Neural cell (in vitro differentiated cells): ENCODE measurements at regions not wholly inside any gene's neighbourhood (a gene's known extent, or its start where the extent isn't known, plus 50 kb on each side); places are given as distances from the start of the nearest gene placed in this dataset.

Experiments
- H2AFZ ChIP-seq: fragments of 200-600, 300-800 bp; sonication (generic), shearing (Covaris generic); 2 replicates; pipeline ENCODE4 v1.6.0; 2014; ENCODE audit warnings: low read depth, mild to moderate bottlenecking, antibody characterized with exemption, low read length, moderate library complexity
- H3F3A ChIP-seq: fragments of 200-600 bp; shearing (Covaris generic); 2 replicates; pipeline ENCODE4 v1.6.1; 2016; ENCODE audit warnings: mild to moderate bottlenecking, moderate library complexity, mixed read lengths, antibody characterized with exemption, low read length; ENCODE audit not compliant: insufficient read depth, poor library complexity, severe bottlenecking
- H3K27ac ChIP-seq: fragments of 200-600, 300-800 bp; sonication (generic), shearing (Covaris generic); 2 replicates; pipeline ENCODE4 v1.5.1; 2014; ENCODE audit warnings: mild to moderate bottlenecking, low read length, moderate library complexity
- H3K27me3 ChIP-seq: fragments of 300-800, 200-600 bp; sonication (generic), shearing (Covaris generic); 2 replicates; pipeline ENCODE4 v1.6.0; 2014; ENCODE audit warnings: mild to moderate bottlenecking, low read depth, low read length, moderate library complexity; ENCODE audit not compliant: insufficient read depth
- H3K36me3 ChIP-seq: fragments of 300-800, 200-600 bp; sonication (generic), shearing (Covaris generic); 2 replicates; pipeline ENCODE4 v1.5.1; 2014; ENCODE audit warnings: mild to moderate bottlenecking, antibody characterized with exemption, low read length, moderate library complexity; ENCODE audit not compliant: insufficient read depth
- H3K4me2 ChIP-seq: fragments of 300-800, 200-600 bp; sonication (generic), shearing (Covaris generic); 2 replicates; pipeline ENCODE4 v1.6.0; 2014; ENCODE audit warnings: mild to moderate bottlenecking, low read length
- H3K4me3 ChIP-seq: fragments of 300-800, 200-600 bp; sonication (generic), shearing (Covaris generic); 2 replicates; pipeline ENCODE4 v1.5.1; 2014; ENCODE audit warnings: mild to moderate bottlenecking, low read length, moderate library complexity
- H3K79me2 ChIP-seq: fragments of 200-600 bp; shearing (Covaris generic); replicated peaks from 2 replicates; pipeline ENCODE4 v1.6.0; 2014; ENCODE audit warnings: mild to moderate bottlenecking, low read length, moderate library complexity; ENCODE audit not compliant: insufficient read depth
- H3K9ac ChIP-seq: fragments of 300-800, 200-600 bp; sonication (generic), shearing (Covaris generic); 2 replicates; pipeline ENCODE4 v1.6.1; 2016; ENCODE audit warnings: mild to moderate bottlenecking, low read length, mixed read lengths
- H3K9me2 ChIP-seq: fragments of 200-600 bp; shearing (Covaris generic); 2 replicates; pipeline ENCODE4 v1.6.1; 2016; ENCODE audit warnings: mild to moderate bottlenecking, low read length, mixed read lengths; ENCODE audit not compliant: insufficient read depth
- H3K9me3 ChIP-seq: fragments of 200-600, 300-800 bp; sonication (generic), shearing (Covaris generic); 2 replicates; pipeline ENCODE4 v1.6.1; 2016; ENCODE audit warnings: mild to moderate bottlenecking, mixed run types, low read length, moderate library complexity, mixed read lengths
- H4K20me1 ChIP-seq: fragments of 200-600 bp; shearing (Covaris generic); 2 replicates; pipeline ENCODE4 v1.6.1; 2016; ENCODE audit warnings: mild to moderate bottlenecking, mixed run types; ENCODE audit not compliant: insufficient read depth
- CTCF ChIP-seq: fragments of 450-650 bp; IDR thresholded peaks from 2 replicates; pipeline ENCODE4 v1.5.1; 2014; ENCODE audit warnings: antibody characterized with exemption, mild to moderate bottlenecking, moderate library complexity; ENCODE audit not compliant: poor library complexity, severe bottlenecking
- EP300 ChIP-seq: fragments of 450-650 bp; conservative IDR thresholded peaks from 2 replicates; pipeline ENCODE4 v1.6.1; 2014; ENCODE audit warnings: antibody characterized with exemption, mild to moderate bottlenecking, moderate library complexity; ENCODE audit not compliant: poor library complexity, severe bottlenecking
- EZH2 ChIP-seq: fragments of 200-600, 300-800 bp; shearing (Covaris generic), sonication (generic); IDR thresholded peaks from 2 replicates; pipeline ENCODE4 v1.6.1; 2014; ENCODE audit warnings: antibody characterized with exemption, low read length, borderline replicate concordance, mild to moderate bottlenecking; ENCODE audit not compliant: insufficient read depth, poor library complexity, severe bottlenecking
- MXI1 ChIP-seq: fragments of 450-650 bp; conservative IDR thresholded peaks from 2 replicates; pipeline ENCODE4 v1.6.1; 2014; ENCODE audit warnings: antibody characterized with exemption, mild to moderate bottlenecking; ENCODE audit not compliant: poor library complexity, severe bottlenecking
- POLR2AphosphoS5 ChIP-seq: IDR thresholded peaks from 2 replicates; pipeline ENCODE4 v1.6.1; 2012
- RAD21 ChIP-seq: fragments of 450-650 bp; conservative IDR thresholded peaks from 2 replicates; pipeline ENCODE4 v1.6.1; 2014; ENCODE audit warnings: antibody characterized with exemption, mild to moderate bottlenecking, moderate library complexity
- SMC3 ChIP-seq: fragments of 450-650 bp; conservative IDR thresholded peaks from 2 replicates; pipeline ENCODE4 v1.6.1; 2014; ENCODE audit warnings: antibody characterized with exemption, mild to moderate bottlenecking, moderate library complexity; ENCODE audit not compliant: poor library complexity
- TAF1 ChIP-seq: IDR thresholded peaks from 2 replicates; pipeline ENCODE4 v1.6.1; 2012; ENCODE audit warnings: low read depth
- TF ChIP-seq, protein P1 (sequence below): IDR thresholded peaks from 2 replicates; pipeline ENCODE4 v1.6.1; 2012; ENCODE audit warnings: borderline replicate concordance

DNA sequence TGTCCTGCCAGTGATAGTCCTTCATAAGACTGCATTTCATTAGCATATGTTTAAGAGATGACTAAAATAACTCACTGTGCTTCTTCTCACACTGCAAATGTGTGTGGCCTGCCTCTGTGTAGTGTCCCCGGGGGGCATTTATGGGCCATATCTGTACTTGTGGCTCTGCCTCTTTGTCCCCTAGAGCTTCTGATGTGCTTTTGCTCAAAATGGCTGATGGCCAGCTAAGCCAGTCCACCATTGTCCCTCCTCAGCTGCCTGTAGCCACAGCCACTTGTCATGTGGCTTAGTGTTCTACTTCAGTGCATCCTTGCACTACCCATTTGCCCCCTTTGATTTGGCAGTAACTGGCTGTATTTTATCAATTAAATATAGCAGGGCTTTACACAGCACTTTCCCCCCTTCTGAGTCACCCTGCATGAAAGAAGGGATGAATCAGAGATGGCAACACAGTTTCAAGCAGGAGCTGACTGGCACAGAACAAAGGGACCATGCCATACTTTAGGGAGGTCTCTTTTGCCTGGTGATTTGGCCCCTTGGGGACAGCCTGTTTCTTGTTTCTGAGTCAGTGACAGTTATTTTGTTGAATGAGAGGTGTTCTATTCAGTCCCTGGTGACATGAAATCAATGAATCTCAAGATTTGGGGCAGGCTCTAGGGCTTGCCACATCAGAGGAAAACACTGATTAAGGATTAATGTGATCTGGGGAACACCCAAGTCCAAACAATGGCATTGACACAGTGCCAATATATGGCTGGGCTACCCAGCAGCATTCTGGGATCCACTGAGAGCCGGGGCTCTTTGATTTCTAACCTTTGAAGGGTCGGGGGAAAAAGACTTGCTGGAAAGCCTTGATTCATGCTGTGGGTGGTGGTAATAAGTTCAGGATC lies 245.5 kb downstream of the SMARCA2 start:
- Histone ChIP-seq H3K4me2 (no peak overlapping the region), H3K4me3 (no peak overlapping the region), H4K20me1 (no peaks in the 10 kb centered on the region), H3K9me2 (no peaks in the 10 kb centered on the region), H3K79me2 (no peaks in the 10 kb centered on the region), H3K36me3 (no peaks in the 10 kb centered on the region), H3K27me3 (no peaks in the 10 kb centered on the region), H3K9me3 (no peaks in the 10 kb centered on the region), H2AFZ (no peak overlapping the region), H3F3A (no peaks in the 10 kb centered on the region), H3K27ac (no peak overlapping the region), H3K9ac (no peak overlapping the region)
- TF ChIP-seq RAD21 (no peak), CTCF (no peak), EP300 (no peak), MXI1 (no peak), EZH2 (no peak), SMC3 (no peak), TAF1 (no peak), POLR2AphosphoS5 (no peak)
- TF ChIP-seq, protein P1, sequence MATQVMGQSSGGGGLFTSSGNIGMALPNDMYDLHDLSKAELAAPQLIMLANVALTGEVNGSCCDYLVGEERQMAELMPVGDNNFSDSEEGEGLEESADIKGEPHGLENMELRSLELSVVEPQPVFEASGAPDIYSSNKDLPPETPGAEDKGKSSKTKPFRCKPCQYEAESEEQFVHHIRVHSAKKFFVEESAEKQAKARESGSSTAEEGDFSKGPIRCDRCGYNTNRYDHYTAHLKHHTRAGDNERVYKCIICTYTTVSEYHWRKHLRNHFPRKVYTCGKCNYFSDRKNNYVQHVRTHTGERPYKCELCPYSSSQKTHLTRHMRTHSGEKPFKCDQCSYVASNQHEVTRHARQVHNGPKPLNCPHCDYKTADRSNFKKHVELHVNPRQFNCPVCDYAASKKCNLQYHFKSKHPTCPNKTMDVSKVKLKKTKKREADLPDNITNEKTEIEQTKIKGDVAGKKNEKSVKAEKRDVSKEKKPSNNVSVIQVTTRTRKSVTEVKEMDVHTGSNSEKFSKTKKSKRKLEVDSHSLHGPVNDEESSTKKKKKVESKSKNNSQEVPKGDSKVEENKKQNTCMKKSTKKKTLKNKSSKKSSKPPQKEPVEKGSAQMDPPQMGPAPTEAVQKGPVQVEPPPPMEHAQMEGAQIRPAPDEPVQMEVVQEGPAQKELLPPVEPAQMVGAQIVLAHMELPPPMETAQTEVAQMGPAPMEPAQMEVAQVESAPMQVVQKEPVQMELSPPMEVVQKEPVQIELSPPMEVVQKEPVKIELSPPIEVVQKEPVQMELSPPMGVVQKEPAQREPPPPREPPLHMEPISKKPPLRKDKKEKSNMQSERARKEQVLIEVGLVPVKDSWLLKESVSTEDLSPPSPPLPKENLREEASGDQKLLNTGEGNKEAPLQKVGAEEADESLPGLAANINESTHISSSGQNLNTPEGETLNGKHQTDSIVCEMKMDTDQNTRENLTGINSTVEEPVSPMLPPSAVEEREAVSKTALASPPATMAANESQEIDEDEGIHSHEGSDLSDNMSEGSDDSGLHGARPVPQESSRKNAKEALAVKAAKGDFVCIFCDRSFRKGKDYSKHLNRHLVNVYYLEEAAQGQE, result no peak

DNA sequence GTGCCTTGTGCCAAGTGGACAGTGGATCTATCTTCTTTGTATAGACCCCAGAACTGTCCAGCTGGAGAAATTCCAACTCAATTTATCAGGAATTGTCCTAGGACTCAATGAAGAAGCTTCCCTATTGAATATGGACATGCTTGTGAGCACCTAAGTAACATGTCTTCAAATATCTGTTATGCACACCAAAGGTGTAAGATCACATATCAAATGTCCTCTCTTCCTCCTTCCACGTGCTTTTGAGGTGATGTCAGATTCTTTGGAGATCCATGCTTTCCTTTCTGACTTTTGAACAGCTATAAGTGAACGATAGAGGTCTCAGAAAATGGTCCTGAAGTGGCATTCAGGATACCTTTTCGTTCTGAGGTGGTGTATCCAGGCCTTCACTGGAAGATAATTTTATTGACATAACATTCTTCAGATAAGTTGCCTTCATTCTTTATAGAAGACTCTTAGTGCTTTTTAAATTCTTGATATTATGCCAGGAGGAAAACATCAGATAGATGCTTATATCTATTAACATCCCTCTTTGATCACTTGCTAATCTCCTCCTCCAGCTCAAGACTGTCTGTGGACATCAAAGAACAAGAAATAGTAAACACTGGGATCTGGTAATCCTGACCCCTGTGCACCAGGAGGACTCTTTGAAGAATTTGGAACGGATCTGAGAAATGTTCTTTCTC lies 246.4 kb downstream of the SMARCA2 start:
- Histone ChIP-seq H3K27ac (no peak overlapping the region), H3K79me2 (no peaks in the 10 kb centered on the region), H3K9me3 (no peaks in the 10 kb centered on the region), H3K9me2 (no peaks in the 10 kb centered on the region), H3K4me3 (no peak overlapping the region), H3K4me2 (no peak overlapping the region), H3K36me3 (no peaks in the 10 kb centered on the region), H3K27me3 (no peaks in the 10 kb centered on the region), H3F3A (no peaks in the 10 kb centered on the region), H4K20me1 (no peaks in the 10 kb centered on the region), H2AFZ (no peak overlapping the region), H3K9ac (no peak overlapping the region)
- no peak for TF ChIP-seq EP300
- no peak for TF ChIP-seq SMC3
- TF ChIP-seq, protein P1, result no peak
- no peak for TF ChIP-seq EZH2
- TF ChIP-seq CTCF, result no peak
- TF ChIP-seq POLR2AphosphoS5, result no peak
- no peak for TF ChIP-seq TAF1
- no peak for TF ChIP-seq RAD21
- TF ChIP-seq MXI1, result no peak
